A673 (cell line): ENCODE measurements at regions not wholly inside any gene's neighbourhood (a gene's known extent, or its start where the extent isn't known, plus 50 kb on each side); places are given as distances from the start of the nearest gene placed in this dataset.

ENCODE experiments used
- BruUV-seq: library from RNA; stranded (reverse); fragments of 400-500 nt; replicated peaks from 2 replicates; lab custom pipeline; 2021; lab: Mats Ljungman, UMichigan
- CTCF ChIA-PET: fragments of 300-600 bp; sonication (Branson Sonifier 250); formaldehyde crosslinking; loops from one replicate; lab custom pipeline; 2022; ENCODE audit warnings: antibody characterized with exemption; lab: Charles Lee
- POLR2A ChIA-PET: fragments of 300-600 bp; sonication (Branson Sonifier 250); formaldehyde crosslinking; loops from one replicate; lab custom pipeline; 2022; ENCODE audit warnings: antibody characterized with exemption; ENCODE audit not compliant: low non-redundant PET; lab: Charles Lee
- DNase-seq: peaks from one replicate; pipeline ENCODE4 v3.0.0-alpha.2; 2015; ENCODE audit warnings: low spot score
- H3K27ac ChIP-seq: fragments of 200-600 bp; sonication (generic); 2 replicates; pipeline ENCODE4 v1.5.1; 2016; ENCODE audit warnings: mixed run types, low read depth, mild to moderate bottlenecking, mixed read lengths, antibody characterized with exemption, low read length; ENCODE audit not compliant: poor library complexity, severe bottlenecking
- H3K27me3 ChIP-seq: fragments of 200-600 bp; sonication (generic); replicated peaks from 2 replicates; pipeline ENCODE4 v1.6.1; 2017; ENCODE audit warnings: mixed run types, low read depth, mild to moderate bottlenecking, mixed read lengths, antibody characterized with exemption, low read length; ENCODE audit not compliant: insufficient read depth, poor library complexity
- H3K36me3 ChIP-seq: fragments of 200-600 bp; sonication (generic); 2 replicates; pipeline ENCODE4 v1.6.1; 2016; ENCODE audit warnings: mixed run types, mild to moderate bottlenecking, mixed read lengths, antibody characterized with exemption, low read length; ENCODE audit not compliant: insufficient read depth, poor library complexity, severe bottlenecking
- H3K4me1 ChIP-seq: fragments of 200-600 bp; sonication (generic); 2 replicates; pipeline ENCODE4 v1.6.1; 2017; ENCODE audit warnings: mixed run types, mild to moderate bottlenecking, mixed read lengths, antibody characterized with exemption, low read length; ENCODE audit not compliant: insufficient read depth, poor library complexity, severe bottlenecking
- H3K4me3 ChIP-seq: fragments of 200-600 bp; sonication (generic); 2 replicates; pipeline ENCODE4 v1.5.1; 2016; ENCODE audit warnings: low read depth, mixed run types, mild to moderate bottlenecking, mixed read lengths, low read length; ENCODE audit not compliant: poor library complexity, severe bottlenecking
- H3K9me3 ChIP-seq: fragments of 200-600 bp; sonication (generic); 2 replicates; pipeline ENCODE4 v1.6.1; 2016; ENCODE audit warnings: mixed run types, low read depth, mild to moderate bottlenecking, mixed read lengths, antibody characterized with exemption, low read length; ENCODE audit not compliant: poor library complexity, severe bottlenecking
- CTCF ChIP-seq: fragments of 300-800, 200-600 bp; sonication (generic); conservative IDR thresholded peaks from 2 replicates; pipeline ENCODE4 v1.5.1; 2017; ENCODE audit warnings: low read depth, mild to moderate bottlenecking, antibody characterized with exemption, low read length, moderate library complexity, mixed read lengths
- EZH2 ChIP-seq: fragments of 200-600 bp; sonication (generic); IDR thresholded peaks from 2 replicates; pipeline ENCODE4 v1.6.1; 2017; ENCODE audit warnings: borderline replicate concordance, low read depth, mild to moderate bottlenecking, mixed read lengths, antibody characterized with exemption, low read length; ENCODE audit not compliant: poor library complexity, severe bottlenecking
- intact Hi-C: fragments of 100-400 bp; cut with micrococcal nuclease; formaldehyde crosslinking; loops from one replicate; pipeline ENCODE4 v1.10.0; 2022; ENCODE audit not compliant: unreplicated experiment

GRCh38 chr2:60109744-60110143, 443.7 kb downstream of the BCL11A start:
- Histone ChIP-seq H3K4me3 (no peak overlapping the region), H3K27me3 (no peaks in the 10 kb centered on the region), H3K27ac (no peak overlapping the region), H3K36me3 (no peaks in the 10 kb centered on the region), H3K9me3 (no peaks in the 10 kb centered on the region), H3K4me1 (no peaks in the 10 kb centered on the region)
- ChIA-PET POLR2A (no interaction called here), CTCF (no interaction called here)
- BruUV-seq = no TSS peak
- DNase-seq = no peak
- TF ChIP-seq EZH2 (no peak), CTCF (no peak)
- intact Hi-C loops = no loop called here

- Histone ChIP-seq H3K9me3 (no peaks in the 10 kb centered on the region), H3K27ac (no peak overlapping the region), H3K4me3 (no peak overlapping the region), H3K4me1 (no peaks in the 10 kb centered on the region), H3K36me3 (no peaks in the 10 kb centered on the region), H3K27me3 (no peaks in the 10 kb centered on the region)
- TF ChIP-seq CTCF (no peak), EZH2 (no peak)
- no peak for DNase-seq
- POLR2A ChIA-PET = no interaction called here
- intact Hi-C loops = no loop called here
- CTCF ChIA-PET = no interaction called here
- no TSS peak for BruUV-seq
Observed at GRCh38 chr2:60106836-60107529, 446.5 kb downstream of the BCL11A start.

- ChIA-PET POLR2A (no interaction called here), CTCF (no interaction called here)
- no TSS peak for BruUV-seq
- Histone ChIP-seq H3K27me3 (no peaks in the 10 kb centered on the region), H3K27ac (no peak overlapping the region), H3K9me3 (no peaks in the 10 kb centered on the region), H3K4me3 (no peak overlapping the region), H3K36me3 (no peaks in the 10 kb centered on the region), H3K4me1 (no peaks in the 10 kb centered on the region)
- intact Hi-C loops = no loop called here
- TF ChIP-seq CTCF (no peak), EZH2 (no peak)
- DNase-seq = no peak
Observed at GRCh38 chr2:60105906-60106305, 447.5 kb downstream of the BCL11A start.
